GM12872 (cell line): ENCODE measurements at regions not wholly inside any gene's neighbourhood (a gene's known extent, or its start where the extent isn't known, plus 50 kb on each side); places are given as distances from the start of the nearest gene placed in this dataset.

ENCODE experiments used
- CTCF ChIP-seq: IDR thresholded peaks from 3 replicates; pipeline ENCODE4 v1.5.1; 2011; ENCODE audit warnings: low read depth, mild to moderate bottlenecking, low read length, moderate library complexity; ENCODE audit not compliant: insufficient read depth

- TF ChIP-seq CTCF, result no peak
Observed at GRCh38 chr1:200333329-200333728, 76.5 kb downstream of the ZNF281 start.

- TF ChIP-seq CTCF, result no peak
Observed at GRCh38 chr1:200332716-200333115, 77.1 kb downstream of the ZNF281 start.

- TF ChIP-seq CTCF, result no peak
Observed at GRCh38 chr1:200330741-200331428, 79.0 kb downstream of the ZNF281 start.

- TF ChIP-seq CTCF, result no peak
Observed at GRCh38 chr1:200329208-200329882, 80.5 kb downstream of the ZNF281 start.

GRCh38 chr1:200328379-200328778, 81.5 kb downstream of the ZNF281 start:
- no peak for TF ChIP-seq CTCF

- TF ChIP-seq CTCF, result no peak
Observed at GRCh38 chr1:200323856-200324400, 85.9 kb downstream of the ZNF281 start.

GRCh38 chr1:200319148-200319547, 90.7 kb downstream of the ZNF281 start:
- no peak for TF ChIP-seq CTCF
